ENCODE measurements at regions not wholly inside any gene's neighbourhood (a gene's known extent, or its start where the extent isn't known, plus 50 kb on each side); places are given as distances from the start of the nearest gene placed in this dataset.

DNA sequence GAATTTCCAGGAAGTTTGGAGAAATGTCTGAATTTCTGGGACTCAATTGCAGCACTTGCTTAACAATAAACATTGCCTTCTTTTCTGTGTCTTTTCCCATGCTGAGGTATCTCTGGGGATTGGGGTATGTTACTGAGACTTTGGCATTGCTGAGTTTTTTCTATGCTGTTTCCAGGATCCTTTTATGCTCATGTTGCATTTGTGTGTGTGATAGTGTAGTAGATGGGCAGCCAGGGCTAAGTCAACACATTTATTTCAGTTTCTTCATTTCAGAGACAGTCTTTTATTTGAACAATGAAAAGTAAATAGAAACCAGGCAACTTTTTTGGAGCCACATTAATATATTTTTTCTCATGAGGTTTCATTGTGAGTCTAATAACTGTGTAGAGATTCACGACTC, 1160.3 kb upstream of the TMEM132C start:
- DNase-seq (ENCODE audit: low read depth), result no peak
- TF ChIP-seq, protein P1, sequence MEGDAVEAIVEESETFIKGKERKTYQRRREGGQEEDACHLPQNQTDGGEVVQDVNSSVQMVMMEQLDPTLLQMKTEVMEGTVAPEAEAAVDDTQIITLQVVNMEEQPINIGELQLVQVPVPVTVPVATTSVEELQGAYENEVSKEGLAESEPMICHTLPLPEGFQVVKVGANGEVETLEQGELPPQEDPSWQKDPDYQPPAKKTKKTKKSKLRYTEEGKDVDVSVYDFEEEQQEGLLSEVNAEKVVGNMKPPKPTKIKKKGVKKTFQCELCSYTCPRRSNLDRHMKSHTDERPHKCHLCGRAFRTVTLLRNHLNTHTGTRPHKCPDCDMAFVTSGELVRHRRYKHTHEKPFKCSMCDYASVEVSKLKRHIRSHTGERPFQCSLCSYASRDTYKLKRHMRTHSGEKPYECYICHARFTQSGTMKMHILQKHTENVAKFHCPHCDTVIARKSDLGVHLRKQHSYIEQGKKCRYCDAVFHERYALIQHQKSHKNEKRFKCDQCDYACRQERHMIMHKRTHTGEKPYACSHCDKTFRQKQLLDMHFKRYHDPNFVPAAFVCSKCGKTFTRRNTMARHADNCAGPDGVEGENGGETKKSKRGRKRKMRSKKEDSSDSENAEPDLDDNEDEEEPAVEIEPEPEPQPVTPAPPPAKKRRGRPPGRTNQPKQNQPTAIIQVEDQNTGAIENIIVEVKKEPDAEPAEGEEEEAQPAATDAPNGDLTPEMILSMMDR (IDR thresholded peaks at IDR 0.05; ENCODE audit: low read depth, low read length), result no peak
- TF ChIP-seq POLR2A (IDR thresholded peaks at IDR 0.05; ENCODE audit: extremely low read depth, insufficient read length), result no peak
- TF ChIP-seq, protein P2, sequence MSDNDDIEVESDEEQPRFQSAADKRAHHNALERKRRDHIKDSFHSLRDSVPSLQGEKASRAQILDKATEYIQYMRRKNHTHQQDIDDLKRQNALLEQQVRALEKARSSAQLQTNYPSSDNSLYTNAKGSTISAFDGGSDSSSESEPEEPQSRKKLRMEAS (IDR thresholded peaks at IDR 0.05; ENCODE audit: low read depth, low read length), result no peak
- no peak for TF ChIP-seq MYC (IDR thresholded peaks at IDR 0.05; ENCODE audit: low read depth, low read length)
- no peak overlapping the region for H3K4me3 ChIP-seq (ENCODE audit: low read depth, low read length)

DNA sequence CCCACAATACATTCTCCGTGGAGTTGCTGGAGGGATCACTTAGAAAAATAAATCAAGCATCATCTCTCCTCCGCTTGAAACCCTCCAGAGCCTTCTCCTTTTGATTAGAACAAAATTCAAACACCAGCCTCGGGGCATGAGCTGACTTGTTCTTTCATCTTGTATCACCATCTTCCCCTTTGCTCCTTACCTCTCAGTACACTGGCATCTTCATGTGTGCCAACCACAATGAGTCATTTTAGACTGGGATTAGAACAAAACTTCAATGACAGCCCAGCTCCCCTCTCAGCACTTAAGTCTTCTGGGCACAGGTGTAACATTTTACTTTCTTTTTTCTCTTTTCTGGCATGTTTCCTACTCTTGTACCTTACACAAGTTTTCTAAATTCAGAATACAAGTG, 1159.2 kb upstream of the TMEM132C start:
- no peak for TF ChIP-seq POLR2A (IDR thresholded peaks at IDR 0.05; ENCODE audit: extremely low read depth, insufficient read length)
- no peak for TF ChIP-seq MYC (IDR thresholded peaks at IDR 0.05; ENCODE audit: low read depth, low read length)
- TF ChIP-seq, protein P2 (IDR thresholded peaks at IDR 0.05; ENCODE audit: low read depth, low read length), result no peak
- TF ChIP-seq, protein P1 (IDR thresholded peaks at IDR 0.05; ENCODE audit: low read depth, low read length), result no peak
- DNase-seq (ENCODE audit: low read depth), result no peak
- H3K4me3 ChIP-seq (ENCODE audit: low read depth, low read length), result no peak overlapping the region

DNA sequence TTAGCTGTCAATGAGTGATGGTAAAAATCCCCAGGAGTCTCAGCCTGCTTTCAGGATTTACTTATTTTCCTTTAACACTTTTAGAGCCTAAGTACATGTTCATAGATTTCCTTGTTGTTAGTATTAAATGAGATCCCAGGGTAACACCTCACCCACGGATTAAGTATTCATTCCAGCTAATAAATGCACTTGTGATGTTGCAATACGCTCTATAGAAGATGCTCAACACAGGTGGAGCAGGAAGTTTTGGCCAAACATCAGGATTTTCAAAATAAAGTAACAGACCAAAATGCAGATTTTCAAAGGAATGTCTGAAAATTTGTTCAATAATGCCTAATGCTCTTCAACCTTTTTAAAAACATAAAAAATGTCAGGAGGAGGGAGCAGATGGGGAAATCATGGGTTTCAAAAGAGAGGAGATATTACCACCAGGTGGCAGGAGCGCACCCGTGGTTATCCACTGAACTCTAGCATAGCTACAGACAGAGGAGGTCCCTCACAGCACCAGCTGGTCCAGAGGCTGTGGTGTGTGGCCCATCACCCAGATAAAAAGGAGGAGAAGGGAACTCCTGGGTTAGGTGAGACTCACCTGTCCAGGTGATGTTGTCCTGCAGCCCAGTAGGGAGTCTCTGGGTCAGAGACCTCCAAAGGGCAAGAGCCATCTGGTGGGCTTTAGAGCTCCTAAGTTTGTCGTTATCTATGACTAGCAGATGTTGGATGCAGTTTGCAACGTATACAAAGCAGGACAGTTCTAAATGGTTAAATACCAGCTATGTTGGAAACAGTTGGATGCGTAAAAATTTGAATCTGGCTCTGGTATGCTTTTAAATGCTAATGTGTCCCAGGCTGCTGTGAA, 1158.4 kb upstream of the TMEM132C start:
- no peak for TF ChIP-seq POLR2A (IDR thresholded peaks at IDR 0.05; ENCODE audit: extremely low read depth, insufficient read length)
- TF ChIP-seq, protein P1 (IDR thresholded peaks at IDR 0.05; ENCODE audit: low read depth, low read length), result peak; percentile 67
- TF ChIP-seq MYC (IDR thresholded peaks at IDR 0.05; ENCODE audit: low read depth, low read length), result no peak
- peak; percentile 61 for DNase-seq (ENCODE audit: low read depth)
- H3K4me3 ChIP-seq (ENCODE audit: low read depth, low read length), result no peak overlapping the region

DNA sequence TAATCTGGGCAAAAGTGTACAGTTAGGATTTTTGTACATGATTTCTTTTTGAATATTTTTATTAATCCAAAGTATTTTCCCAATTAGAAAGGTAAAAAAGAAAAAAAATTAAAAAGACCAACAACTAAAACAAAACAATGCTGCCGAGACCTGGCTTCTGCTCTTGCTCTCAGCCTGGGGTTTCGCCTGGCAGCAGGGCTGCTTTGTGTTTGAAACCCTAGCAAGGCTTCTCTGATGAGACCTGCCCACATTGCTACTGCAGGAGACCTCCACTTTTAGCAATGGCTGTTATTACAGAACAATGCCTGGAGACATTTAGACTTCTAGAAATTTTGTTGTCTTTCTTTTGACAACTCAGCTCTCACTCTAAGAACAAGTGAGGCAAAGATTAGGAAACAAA, 1153.0 kb upstream of the TMEM132C start:
- TF ChIP-seq, protein P1 (IDR thresholded peaks at IDR 0.05; ENCODE audit: low read depth, low read length), result no peak
- no peak for TF ChIP-seq MYC (IDR thresholded peaks at IDR 0.05; ENCODE audit: low read depth, low read length)
- TF ChIP-seq, protein P2 (IDR thresholded peaks at IDR 0.05; ENCODE audit: low read depth, low read length), result no peak
- no peak for TF ChIP-seq POLR2A (IDR thresholded peaks at IDR 0.05; ENCODE audit: extremely low read depth, insufficient read length)
- H3K4me3 ChIP-seq (ENCODE audit: low read depth, low read length), result no peak overlapping the region
- DNase-seq (ENCODE audit: low read depth), result no peak

DNA sequence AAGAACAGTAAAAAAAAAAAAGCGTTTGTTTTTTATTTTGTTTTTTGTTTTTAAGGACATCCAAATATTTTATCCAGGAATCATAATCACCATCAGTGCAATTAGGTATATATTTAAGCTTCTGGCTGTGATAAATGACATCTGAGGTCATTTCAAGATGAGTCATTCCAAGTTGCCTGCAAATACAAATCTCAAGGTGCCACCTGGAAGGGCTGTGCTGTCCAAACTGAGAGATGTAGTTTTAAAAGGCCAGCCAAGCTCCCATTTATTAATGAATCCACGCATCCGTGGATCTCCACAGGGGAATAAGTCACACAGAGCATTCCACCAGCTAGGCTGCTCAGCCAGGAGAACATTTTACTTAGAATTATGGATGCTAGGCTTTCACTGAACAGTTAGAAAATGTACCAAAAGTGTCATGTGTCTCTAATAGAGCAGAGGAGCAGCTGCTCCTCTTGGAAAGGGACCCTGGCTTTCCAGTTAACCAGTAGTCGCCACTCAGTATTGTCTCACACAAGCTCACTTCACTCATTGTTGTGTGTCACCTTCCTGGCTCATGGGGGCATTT, 1151.4 kb upstream of the TMEM132C start:
- TF ChIP-seq, protein P1 (IDR thresholded peaks at IDR 0.05; ENCODE audit: low read depth, low read length), result no peak
- no peak for TF ChIP-seq POLR2A (IDR thresholded peaks at IDR 0.05; ENCODE audit: extremely low read depth, insufficient read length)
- DNase-seq (ENCODE audit: low read depth), result no peak
- no peak overlapping the region for H3K4me3 ChIP-seq (ENCODE audit: low read depth, low read length)
